ENCODE measurements at regions not wholly inside any gene's neighbourhood (a gene's known extent, or its start where the extent isn't known, plus 50 kb on each side); places are given as distances from the start of the nearest gene placed in this dataset.

DNA sequence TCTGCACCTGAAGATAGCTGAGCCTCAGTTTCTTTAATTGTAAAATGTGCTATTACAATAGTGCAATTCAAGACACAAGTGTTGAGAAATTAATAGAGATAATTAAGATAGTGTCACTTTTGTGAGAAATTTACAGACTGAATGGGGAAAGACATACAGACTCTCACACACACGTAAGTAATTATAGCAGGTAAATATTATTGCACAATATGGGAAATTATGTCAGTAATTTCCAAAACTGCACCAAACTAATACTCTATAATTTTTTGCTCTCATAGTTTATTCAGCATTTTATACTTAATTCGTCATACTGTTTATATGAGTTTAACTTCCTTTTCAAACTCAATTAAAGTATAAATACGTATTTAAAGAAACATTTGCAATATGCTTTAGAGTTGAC is 124.9 kb upstream of the GYPC start:
- no peaks in the 10 kb centered on the region for H3K27me3 ChIP-seq (ENCODE audit: control insufficient read depth, insufficient read depth, low read length)
- DNase-seq (ENCODE audit: low read depth in 2 of 2): no peak
- H2AFZ ChIP-seq (ENCODE audit: low read length): no peak overlapping the region
- TF ChIP-seq, protein P1, sequence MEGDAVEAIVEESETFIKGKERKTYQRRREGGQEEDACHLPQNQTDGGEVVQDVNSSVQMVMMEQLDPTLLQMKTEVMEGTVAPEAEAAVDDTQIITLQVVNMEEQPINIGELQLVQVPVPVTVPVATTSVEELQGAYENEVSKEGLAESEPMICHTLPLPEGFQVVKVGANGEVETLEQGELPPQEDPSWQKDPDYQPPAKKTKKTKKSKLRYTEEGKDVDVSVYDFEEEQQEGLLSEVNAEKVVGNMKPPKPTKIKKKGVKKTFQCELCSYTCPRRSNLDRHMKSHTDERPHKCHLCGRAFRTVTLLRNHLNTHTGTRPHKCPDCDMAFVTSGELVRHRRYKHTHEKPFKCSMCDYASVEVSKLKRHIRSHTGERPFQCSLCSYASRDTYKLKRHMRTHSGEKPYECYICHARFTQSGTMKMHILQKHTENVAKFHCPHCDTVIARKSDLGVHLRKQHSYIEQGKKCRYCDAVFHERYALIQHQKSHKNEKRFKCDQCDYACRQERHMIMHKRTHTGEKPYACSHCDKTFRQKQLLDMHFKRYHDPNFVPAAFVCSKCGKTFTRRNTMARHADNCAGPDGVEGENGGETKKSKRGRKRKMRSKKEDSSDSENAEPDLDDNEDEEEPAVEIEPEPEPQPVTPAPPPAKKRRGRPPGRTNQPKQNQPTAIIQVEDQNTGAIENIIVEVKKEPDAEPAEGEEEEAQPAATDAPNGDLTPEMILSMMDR (conservative IDR thresholded peaks at IDR 0.05 in 1 of 2, IDR thresholded peaks at IDR 0.05 in 1 of 2; ENCODE audit: low read depth in 1 of 2, low read length in 2 of 2): no peak
- TF ChIP-seq EZH2 (IDR thresholded peaks at IDR 0.05; ENCODE audit: low read length, missing control alignments): no peak
- no peaks in the 10 kb centered on the region for H3K36me3 ChIP-seq (ENCODE audit: control insufficient read depth, insufficient read depth, low read length)
- no peak overlapping the region for H3K4me3 ChIP-seq (replicated peaks in 1 of 4; ENCODE audit: control extremely low read depth in 1 of 4, insufficient read depth in 1 of 4, low read depth in 3 of 4, low read length in 4 of 4)
- no peak overlapping the region for H3K9ac ChIP-seq (ENCODE audit: insufficient read depth, low read length)
- no peaks in the 10 kb centered on the region for H3K79me2 ChIP-seq (ENCODE audit: control insufficient read depth, insufficient read depth, low read length)
- H3K9me3 ChIP-seq (ENCODE audit: control insufficient read depth, insufficient read depth, low read depth, low read length): no peaks in the 10 kb centered on the region
- no peak overlapping the region for H3K4me2 ChIP-seq (ENCODE audit: extremely low read depth, insufficient read depth, low read length)
- H3K27ac ChIP-seq (ENCODE audit: insufficient read depth, low read length): no peak overlapping the region
- H4K20me1 ChIP-seq (ENCODE audit: control insufficient read depth, extremely low read depth, insufficient read depth, low read length): no peaks in the 10 kb centered on the region
- no peaks in the 10 kb centered on the region for H3K4me1 ChIP-seq (ENCODE audit: control insufficient read depth, extremely low read depth, insufficient read depth, low read length)

DNA sequence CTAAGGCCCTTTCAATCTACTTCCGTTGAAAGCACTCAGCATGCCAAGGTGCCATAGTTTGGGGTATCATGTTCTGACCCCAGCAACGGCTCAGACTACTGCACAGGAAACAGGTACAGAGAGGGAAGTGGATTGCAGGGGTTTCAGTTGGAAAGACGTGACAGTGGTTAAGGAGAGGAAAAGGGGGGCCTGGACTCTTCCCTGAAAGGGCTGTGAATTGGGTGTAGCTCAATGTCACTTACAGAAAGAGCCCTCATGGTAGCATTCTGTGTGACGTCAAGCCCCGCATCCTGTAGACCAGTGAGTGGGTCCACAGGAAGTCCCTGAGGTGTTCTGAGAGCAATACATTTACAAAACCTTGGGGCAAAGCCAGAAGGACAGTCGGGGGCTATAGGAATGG is 121.5 kb upstream of the GYPC start:
- Histone ChIP-seq H3K4me3 (replicated peaks in 1 of 4; ENCODE audit: control extremely low read depth in 1 of 4, insufficient read depth in 1 of 4, low read depth in 3 of 4, low read length in 4 of 4) (no peak overlapping the region), H3K9ac (ENCODE audit: insufficient read depth, low read length) (no peak overlapping the region), H3K27me3 (ENCODE audit: control insufficient read depth, insufficient read depth, low read length) (no peaks in the 10 kb centered on the region), H4K20me1 (ENCODE audit: control insufficient read depth, extremely low read depth, insufficient read depth, low read length) (no peaks in the 10 kb centered on the region), H3K27ac (ENCODE audit: insufficient read depth, low read length) (no peak overlapping the region), H3K36me3 (ENCODE audit: control insufficient read depth, insufficient read depth, low read length) (no peaks in the 10 kb centered on the region), H3K4me1 (ENCODE audit: control insufficient read depth, extremely low read depth, insufficient read depth, low read length) (no peaks in the 10 kb centered on the region), H2AFZ (ENCODE audit: low read length) (no peak overlapping the region), H3K4me2 (ENCODE audit: extremely low read depth, insufficient read depth, low read length) (no peak overlapping the region), H3K79me2 (ENCODE audit: control insufficient read depth, insufficient read depth, low read length) (no peaks in the 10 kb centered on the region), H3K9me3 (ENCODE audit: control insufficient read depth, insufficient read depth, low read depth, low read length) (no peaks in the 10 kb centered on the region)
- TF ChIP-seq, protein P1 (conservative IDR thresholded peaks at IDR 0.05 in 1 of 2, IDR thresholded peaks at IDR 0.05 in 1 of 2; ENCODE audit: low read depth in 1 of 2, low read length in 2 of 2): no peak
- no peak for TF ChIP-seq EZH2 (IDR thresholded peaks at IDR 0.05; ENCODE audit: low read length, missing control alignments)
- no peak for DNase-seq (ENCODE audit: low read depth in 2 of 2)

DNA sequence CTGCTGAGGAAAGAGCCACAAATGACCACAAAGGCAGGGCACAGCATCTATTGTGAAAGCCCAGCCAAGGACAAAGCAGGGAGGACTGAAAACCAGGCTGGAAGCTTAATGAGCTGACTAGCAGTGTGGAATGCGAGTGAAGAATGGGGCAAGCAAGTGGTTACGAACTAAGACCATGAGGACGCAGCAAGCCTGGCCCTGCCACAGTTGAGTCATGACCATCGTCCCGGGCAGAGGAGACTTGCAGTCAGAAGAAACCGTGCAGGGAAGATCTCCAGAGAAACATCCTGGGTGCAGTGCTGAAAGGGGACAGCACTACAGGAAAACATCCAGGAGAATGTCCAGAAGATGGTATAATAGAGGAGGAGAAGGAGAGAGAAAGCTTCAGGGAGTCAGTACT is 120.5 kb upstream of the GYPC start:
- no peak for DNase-seq (ENCODE audit: low read depth in 2 of 2)
- no peak overlapping the region for H3K27ac ChIP-seq (ENCODE audit: insufficient read depth, low read length)
- H3K36me3 ChIP-seq (ENCODE audit: control insufficient read depth, insufficient read depth, low read length): no peaks in the 10 kb centered on the region
- TF ChIP-seq, protein P1 (conservative IDR thresholded peaks at IDR 0.05 in 1 of 2, IDR thresholded peaks at IDR 0.05 in 1 of 2; ENCODE audit: low read depth in 1 of 2, low read length in 2 of 2): no peak
- no peak for TF ChIP-seq EZH2 (IDR thresholded peaks at IDR 0.05; ENCODE audit: low read length, missing control alignments)
- H3K9ac ChIP-seq (ENCODE audit: insufficient read depth, low read length): no peak overlapping the region
- H3K27me3 ChIP-seq (ENCODE audit: control insufficient read depth, insufficient read depth, low read length): no peaks in the 10 kb centered on the region
- H3K9me3 ChIP-seq (ENCODE audit: control insufficient read depth, insufficient read depth, low read depth, low read length): no peaks in the 10 kb centered on the region
- H3K79me2 ChIP-seq (ENCODE audit: control insufficient read depth, insufficient read depth, low read length): no peaks in the 10 kb centered on the region
- H3K4me1 ChIP-seq (ENCODE audit: control insufficient read depth, extremely low read depth, insufficient read depth, low read length): no peaks in the 10 kb centered on the region
- H3K4me2 ChIP-seq (ENCODE audit: extremely low read depth, insufficient read depth, low read length): no peak overlapping the region
- H2AFZ ChIP-seq (ENCODE audit: low read length): no peak overlapping the region
- H4K20me1 ChIP-seq (ENCODE audit: control insufficient read depth, extremely low read depth, insufficient read depth, low read length): no peaks in the 10 kb centered on the region
- no peak overlapping the region for H3K4me3 ChIP-seq (replicated peaks in 1 of 4; ENCODE audit: control extremely low read depth in 1 of 4, insufficient read depth in 1 of 4, low read depth in 3 of 4, low read length in 4 of 4)

All from fibroblast of lung (primary cell).